Heart left ventricle (tissue), 13 donors: ENCODE measurements at regions not wholly inside any gene's neighbourhood (a gene's known extent, or its start where the extent isn't known, plus 50 kb on each side); places are given as distances from the start of the nearest gene placed in this dataset.

ENCODE experiments used
- CTCF ChIP-seq, 12 donors: fragments of 200-600 bp; sonication (generic) in 4 of 12; IDR thresholded peaks; one replicate each; pipeline versions ENCODE4 v1.5.0 to v1.8.0; 2018 to 2022; ENCODE audit warnings: antibody characterized with exemption in 12 of 12, mild to moderate bottlenecking in 5 of 12
- POLR2A ChIP-seq, 2 donors: fragments of 450-650 bp; IDR thresholded peaks; one replicate each; pipeline ENCODE4 v1.6.1; 2017; ENCODE audit warnings: antibody characterized with exemption in 2 of 2, mild to moderate bottlenecking in 2 of 2, moderate library complexity in 2 of 2
- donor health status: ischemic (EF 13 %, LVEDD 7.1; RV severe dilation, severe dysfunction).
- donor health status: DM: no; HTN: yes; CAD: no.
- donor health status: DM: no; HTN: no; CAD: no.
- donor health status: ischemic (EF 25% LVEDD 6.9; RV normal size, moderate dysfunction).
- donor health status: ischemic (EF 25% LVEDD 5.7; RV mildly dilated, moderate dysfunction).
- donor health status: ischemic (EF 35%, LVEDD 5.7; RV mildly dilated, moderate dysfunction).
- donor health status: nonischemic (EF 11% LVEDD 7.7; RV severe dilation, severe dysfunction).
- donor health status: DM: yes; HTN: yes; CAD: no.
- donor health status: PGD.
- donor health status: ischemic (EF 29% LVEDD 5.4; RV normal size, mild dysfunction).
- donor health status: nonischemic (EF 23%, LVEDD 6.1; RV moderate dilation, normal function).

DNA sequence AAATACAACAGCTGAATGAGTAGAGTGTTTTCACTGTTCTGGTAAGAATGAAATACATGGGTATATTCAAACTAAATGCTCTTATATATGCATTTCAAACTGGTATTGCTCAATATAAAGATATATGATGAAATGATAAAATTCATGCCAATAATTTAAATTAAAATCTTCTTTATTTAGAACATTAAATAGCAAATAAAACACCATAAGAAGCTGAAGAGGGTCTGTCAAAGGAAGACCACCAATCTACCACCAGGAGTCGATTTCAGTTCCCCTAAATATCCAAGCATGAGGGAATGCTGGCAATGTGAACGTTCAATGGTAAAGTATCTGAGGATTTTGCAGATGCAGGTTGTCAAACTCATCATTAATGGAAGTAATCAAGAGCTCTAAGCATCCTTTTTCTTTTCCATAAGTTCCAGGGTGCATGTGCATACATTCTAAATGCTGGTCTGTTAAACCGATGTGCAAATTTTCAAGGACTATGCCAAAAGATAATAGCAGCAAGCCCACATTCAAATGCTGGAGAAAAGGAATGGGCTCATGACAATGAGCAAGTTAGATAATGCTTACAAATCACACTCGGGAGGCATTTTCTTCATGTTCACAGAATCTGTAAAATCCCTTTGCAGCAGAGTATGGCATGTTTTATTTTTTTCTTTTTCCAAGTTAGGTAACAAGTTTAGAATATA, 118.8 kb upstream of the MTAP start:
- TF ChIP-seq POLR2A (IDR thresholded peaks at IDR 0.05) (no peak), CTCF (IDR thresholded peaks at IDR 0.05) (no peak)
